Stomach (tissue), 4 donors: ENCODE measurements at regions not wholly inside any gene's neighbourhood (a gene's known extent, or its start where the extent isn't known, plus 50 kb on each side); places are given as distances from the start of the nearest gene placed in this dataset.

Experiments
- POLR2A ChIP-seq, 4 donors: fragments of 450-650 bp; IDR thresholded peaks; one replicate each; pipeline ENCODE4 v1.6.1; 2016; ENCODE audit warnings: antibody characterized with exemption in 4 of 4, control low read depth in 2 of 4, mild to moderate bottlenecking in 1 of 4, moderate library complexity in 1 of 4
- TF ChIP-seq, protein P1 (sequence below), 7 experiments: fragments of 450-650 bp in 4 of 7; fragments of 200-600 bp in 3 of 7; sonication (generic) in 3 of 7; IDR thresholded peaks; one replicate each; pipeline ENCODE4 v1.5.1; 2016 to 2019; ENCODE audit warnings: antibody characterized with exemption in 7 of 7, control low read depth in 2 of 7, mild to moderate bottlenecking in 1 of 7

DNA sequence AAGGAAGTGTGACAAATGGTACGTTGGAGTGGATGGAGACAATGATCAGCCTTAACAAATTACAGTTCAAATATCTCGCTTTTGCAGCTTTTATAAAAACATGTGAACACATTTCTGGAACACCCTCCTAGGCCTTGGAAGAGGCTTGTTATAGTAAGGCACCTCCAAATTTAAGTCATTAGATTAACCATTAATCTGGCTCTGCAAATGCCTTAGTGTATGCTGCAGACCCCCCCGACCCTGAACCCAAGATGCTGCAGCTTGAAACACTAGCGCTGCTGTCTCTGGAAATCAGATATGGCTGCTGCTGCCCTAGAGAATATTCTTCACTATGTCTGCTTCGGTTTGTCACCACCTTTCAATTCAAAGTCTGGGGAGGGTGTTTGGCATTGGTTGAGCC is 196.4 kb downstream of the MIS18A start:
- TF ChIP-seq, protein P1, sequence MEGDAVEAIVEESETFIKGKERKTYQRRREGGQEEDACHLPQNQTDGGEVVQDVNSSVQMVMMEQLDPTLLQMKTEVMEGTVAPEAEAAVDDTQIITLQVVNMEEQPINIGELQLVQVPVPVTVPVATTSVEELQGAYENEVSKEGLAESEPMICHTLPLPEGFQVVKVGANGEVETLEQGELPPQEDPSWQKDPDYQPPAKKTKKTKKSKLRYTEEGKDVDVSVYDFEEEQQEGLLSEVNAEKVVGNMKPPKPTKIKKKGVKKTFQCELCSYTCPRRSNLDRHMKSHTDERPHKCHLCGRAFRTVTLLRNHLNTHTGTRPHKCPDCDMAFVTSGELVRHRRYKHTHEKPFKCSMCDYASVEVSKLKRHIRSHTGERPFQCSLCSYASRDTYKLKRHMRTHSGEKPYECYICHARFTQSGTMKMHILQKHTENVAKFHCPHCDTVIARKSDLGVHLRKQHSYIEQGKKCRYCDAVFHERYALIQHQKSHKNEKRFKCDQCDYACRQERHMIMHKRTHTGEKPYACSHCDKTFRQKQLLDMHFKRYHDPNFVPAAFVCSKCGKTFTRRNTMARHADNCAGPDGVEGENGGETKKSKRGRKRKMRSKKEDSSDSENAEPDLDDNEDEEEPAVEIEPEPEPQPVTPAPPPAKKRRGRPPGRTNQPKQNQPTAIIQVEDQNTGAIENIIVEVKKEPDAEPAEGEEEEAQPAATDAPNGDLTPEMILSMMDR (IDR thresholded peaks at IDR 0.05): no peak
- no peak for TF ChIP-seq POLR2A (IDR thresholded peaks at IDR 0.05)
